ENCODE measurements at regions not wholly inside any gene's neighbourhood (a gene's known extent, or its start where the extent isn't known, plus 50 kb on each side); places are given as distances from the start of the nearest gene placed in this dataset.

GRCh38 chr3:76950590-76950989 lies 89.3 kb upstream of the ROBO2 start:
- TF ChIP-seq TAF1 (IDR thresholded peaks at IDR 0.05; ENCODE audit: low read depth, low read length), result no peak
- no peak for TF ChIP-seq POLR2A (IDR thresholded peaks at IDR 0.05; ENCODE audit: low read depth, low read length)
- no peak for TF ChIP-seq POLR2AphosphoS5 (IDR thresholded peaks at IDR 0.05; ENCODE audit: low read depth, low read length)
- TF ChIP-seq SPI1 (IDR thresholded peaks at IDR 0.05; ENCODE audit: low read depth, low read length), result no peak
- TF ChIP-seq PAX5 (IDR thresholded peaks at IDR 0.05; ENCODE audit: insufficient read depth, low read length, severe bottlenecking), result no peak
